ENCODE measurements at regions not wholly inside any gene's neighbourhood (a gene's known extent, or its start where the extent isn't known, plus 50 kb on each side); places are given as distances from the start of the nearest gene placed in this dataset.

DNA sequence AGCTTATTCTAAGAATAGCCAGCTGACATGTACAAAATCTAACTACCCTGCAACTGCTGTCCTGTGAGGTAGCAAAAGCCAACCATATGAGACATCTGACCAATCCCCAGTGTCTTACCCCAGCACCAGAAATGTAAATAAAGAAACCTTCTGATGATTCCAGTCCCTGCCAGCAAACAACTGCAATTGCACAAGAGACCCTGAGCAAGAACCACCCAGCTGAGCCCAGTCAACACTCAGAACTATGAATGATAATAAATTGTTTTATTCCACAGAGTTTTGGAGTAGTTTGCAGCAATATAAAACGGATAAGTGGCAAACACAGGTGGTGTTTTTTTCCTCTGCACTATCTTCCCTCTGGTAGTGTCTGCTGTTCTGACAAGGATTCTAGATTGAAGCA is 94.9 kb downstream of the ERCC5 start:
- no peak for TF ChIP-seq EZH2 (IDR thresholded peaks at IDR 0.05; ENCODE audit: low read depth)
- TF ChIP-seq, protein P1, sequence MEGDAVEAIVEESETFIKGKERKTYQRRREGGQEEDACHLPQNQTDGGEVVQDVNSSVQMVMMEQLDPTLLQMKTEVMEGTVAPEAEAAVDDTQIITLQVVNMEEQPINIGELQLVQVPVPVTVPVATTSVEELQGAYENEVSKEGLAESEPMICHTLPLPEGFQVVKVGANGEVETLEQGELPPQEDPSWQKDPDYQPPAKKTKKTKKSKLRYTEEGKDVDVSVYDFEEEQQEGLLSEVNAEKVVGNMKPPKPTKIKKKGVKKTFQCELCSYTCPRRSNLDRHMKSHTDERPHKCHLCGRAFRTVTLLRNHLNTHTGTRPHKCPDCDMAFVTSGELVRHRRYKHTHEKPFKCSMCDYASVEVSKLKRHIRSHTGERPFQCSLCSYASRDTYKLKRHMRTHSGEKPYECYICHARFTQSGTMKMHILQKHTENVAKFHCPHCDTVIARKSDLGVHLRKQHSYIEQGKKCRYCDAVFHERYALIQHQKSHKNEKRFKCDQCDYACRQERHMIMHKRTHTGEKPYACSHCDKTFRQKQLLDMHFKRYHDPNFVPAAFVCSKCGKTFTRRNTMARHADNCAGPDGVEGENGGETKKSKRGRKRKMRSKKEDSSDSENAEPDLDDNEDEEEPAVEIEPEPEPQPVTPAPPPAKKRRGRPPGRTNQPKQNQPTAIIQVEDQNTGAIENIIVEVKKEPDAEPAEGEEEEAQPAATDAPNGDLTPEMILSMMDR (conservative IDR thresholded peaks at IDR 0.05) = no peak
